ENCODE measurements at regions not wholly inside any gene's neighbourhood (a gene's known extent, or its start where the extent isn't known, plus 50 kb on each side); places are given as distances from the start of the nearest gene placed in this dataset.

DNA sequence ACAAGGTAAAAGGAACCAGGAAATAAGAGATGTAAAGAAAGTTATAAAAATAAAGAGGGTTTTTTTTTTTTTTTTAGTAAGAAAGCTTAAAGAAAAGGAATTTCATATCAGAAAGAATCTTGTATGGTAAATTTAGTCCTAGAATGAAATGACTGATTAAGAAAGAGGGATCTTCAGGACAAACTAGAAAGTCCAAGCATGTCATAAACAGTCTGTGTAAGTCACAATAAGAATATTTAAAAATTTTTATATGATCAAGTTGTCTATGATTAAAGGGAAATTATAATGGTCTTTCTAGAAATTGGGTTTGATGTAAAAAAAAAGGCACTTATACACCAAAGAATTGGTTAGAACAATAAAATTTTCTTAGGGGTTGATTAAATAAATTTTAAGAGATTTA, 289.5 kb downstream of the XPNPEP1 start:
- TF ChIP-seq EP300 (IDR thresholded peaks at IDR 0.05), result no peak
- TF ChIP-seq, protein P1, sequence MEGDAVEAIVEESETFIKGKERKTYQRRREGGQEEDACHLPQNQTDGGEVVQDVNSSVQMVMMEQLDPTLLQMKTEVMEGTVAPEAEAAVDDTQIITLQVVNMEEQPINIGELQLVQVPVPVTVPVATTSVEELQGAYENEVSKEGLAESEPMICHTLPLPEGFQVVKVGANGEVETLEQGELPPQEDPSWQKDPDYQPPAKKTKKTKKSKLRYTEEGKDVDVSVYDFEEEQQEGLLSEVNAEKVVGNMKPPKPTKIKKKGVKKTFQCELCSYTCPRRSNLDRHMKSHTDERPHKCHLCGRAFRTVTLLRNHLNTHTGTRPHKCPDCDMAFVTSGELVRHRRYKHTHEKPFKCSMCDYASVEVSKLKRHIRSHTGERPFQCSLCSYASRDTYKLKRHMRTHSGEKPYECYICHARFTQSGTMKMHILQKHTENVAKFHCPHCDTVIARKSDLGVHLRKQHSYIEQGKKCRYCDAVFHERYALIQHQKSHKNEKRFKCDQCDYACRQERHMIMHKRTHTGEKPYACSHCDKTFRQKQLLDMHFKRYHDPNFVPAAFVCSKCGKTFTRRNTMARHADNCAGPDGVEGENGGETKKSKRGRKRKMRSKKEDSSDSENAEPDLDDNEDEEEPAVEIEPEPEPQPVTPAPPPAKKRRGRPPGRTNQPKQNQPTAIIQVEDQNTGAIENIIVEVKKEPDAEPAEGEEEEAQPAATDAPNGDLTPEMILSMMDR (IDR thresholded peaks at IDR 0.05), result no peak

Measured in tibial nerve (tissue), 4 donors.